HCT116 (cell line): ENCODE measurements at regions not wholly inside any gene's neighbourhood (a gene's known extent, or its start where the extent isn't known, plus 50 kb on each side); places are given as distances from the start of the nearest gene placed in this dataset.

Experiments
- ATAC-seq: fragments of 200-7000 bp; cut with Tn5 transposase; 2 replicates; pipeline ENCODE4 v1.9.1; 2020; ENCODE audit warnings: mild to moderate bottlenecking, moderate library complexity
- BruUV-seq: library from RNA; stranded (reverse); fragments of 400-500 nt; replicated peaks from 2 replicates; lab custom pipeline; 2021; lab: Mats Ljungman, UMichigan
- CTCF ChIA-PET: fragments of 300-600 bp; sonication (Branson Sonifier 250); formaldehyde crosslinking; loops from one replicate; lab custom pipeline; 2021; ENCODE audit warnings: antibody characterized with exemption; lab: Charles Lee
- POLR2A ChIA-PET: fragments of 300-600, 350-600 bp; sonication (Branson Sonifier 250); formaldehyde crosslinking; loops from one replicate; lab custom pipeline; 2021; ENCODE audit warnings: antibody characterized with exemption; lab: Charles Lee
- RAD21 ChIA-PET, 2 experiments: fragments of 300-600 bp; sonication (Branson Sonifier 250); formaldehyde crosslinking; loops; one replicate each; lab custom pipeline; 2023; ENCODE audit warnings: low total read pairs in 2 of 2; ENCODE audit not compliant: uncharacterized antibody in 2 of 2, unreplicated experiment in 2 of 2, low non-redundant PET in 1 of 2; lab: Charles Lee
- DNase-seq: peaks from one replicate; pipeline ENCODE4 v3.0.0-alpha.2; 2010; ENCODE audit warnings: low read depth, low spot score
- H2AFZ ChIP-seq: fragments of 200-600 bp; shearing (Covaris generic), sonication (generic); 2 replicates; pipeline ENCODE4 v1.6.1; 2017; ENCODE audit warnings: low read depth, mixed run types, mixed read lengths, antibody characterized with exemption, low read length; ENCODE audit not compliant: poor library complexity, severe bottlenecking
- H3K27ac ChIP-seq: 2 replicates; pipeline ENCODE4 v1.5.1; 2012; ENCODE audit warnings: low read depth, low read length
- H3K27me3 ChIP-seq: fragments of 200-600 bp; sonication (generic); 2 replicates; pipeline ENCODE4 v1.6.1; 2016; ENCODE audit warnings: mixed run types, low read length, mixed read lengths; ENCODE audit not compliant: insufficient read depth
- H3K36me3 ChIP-seq, 2 experiments: fragments of 200-500 bp in 1 of 2; fragments of 200-600 bp in 1 of 2; sonication (Bioruptor generic) in 1 of 2; sonication (generic) in 1 of 2; 2 replicates each; pipeline versions ENCODE4 v1.5.1 to v1.6.1; 2014 to 2016; ENCODE audit warnings: low read length in 2 of 2, inconsistent platforms in 1 of 2, mixed read lengths in 1 of 2, mixed run types in 1 of 2; ENCODE audit not compliant: insufficient read depth in 2 of 2, control insufficient read depth in 1 of 2
- H3K4me1 ChIP-seq, 2 experiments: fragments of 200-600 bp in 1 of 2; sonication (generic) in 1 of 2; 2 replicates each; pipeline versions ENCODE4 v1.5.1 to v1.6.1; 2012 to 2017; ENCODE audit warnings: low read length in 2 of 2, inconsistent platforms in 1 of 2, mild to moderate bottlenecking in 1 of 2, mixed read lengths in 1 of 2, mixed run types in 1 of 2, moderate library complexity in 1 of 2; ENCODE audit not compliant: insufficient read depth in 2 of 2, control insufficient read depth in 1 of 2
- H3K4me2 ChIP-seq: fragments of 200-600 bp; sonication (generic); 2 replicates; pipeline ENCODE4 v1.6.1; 2017; ENCODE audit warnings: mixed run types, low read length, mixed read lengths
- H3K4me3 ChIP-seq, 2 experiments: fragments of 200-600 bp in 1 of 2; sonication (generic) in 1 of 2; replicated peaks in 1 of 2; 2 replicates each; pipeline ENCODE4 v1.5.1; 2011 to 2016; ENCODE audit warnings: low read length in 2 of 2, control low read depth in 1 of 2, low read depth in 1 of 2, mild to moderate bottlenecking in 1 of 2, mixed read lengths in 1 of 2, mixed run types in 1 of 2
- H3K79me2 ChIP-seq: fragments of 200-600 bp; sonication (generic); 2 replicates; pipeline ENCODE4 v1.6.1; 2017; ENCODE audit warnings: mild to moderate bottlenecking, mixed run types, low read length, moderate library complexity, mixed read lengths; ENCODE audit not compliant: insufficient read depth
- H3K9ac ChIP-seq: fragments of 200-600 bp; sonication (generic); 2 replicates; pipeline ENCODE4 v1.6.1; 2016; ENCODE audit warnings: low read length, mixed read lengths
- H3K9me2 ChIP-seq: fragments of 200-600 bp; sonication (generic), shearing (Covaris generic); 2 replicates; pipeline ENCODE4 v1.6.1; 2017; ENCODE audit warnings: mixed run types, mild to moderate bottlenecking, moderate library complexity; ENCODE audit not compliant: insufficient read depth
- H3K9me3 ChIP-seq, 2 experiments: fragments of 200-500 bp in 1 of 2; fragments of 200-600 bp in 1 of 2; sonication (Bioruptor generic) in 1 of 2; sonication (generic) in 1 of 2; 2 replicates each; pipeline ENCODE4 v1.6.1; 2014 to 2017; ENCODE audit warnings: low read length in 2 of 2, mixed read lengths in 2 of 2, inconsistent platforms in 1 of 2, low read depth in 1 of 2, mild to moderate bottlenecking in 1 of 2, mixed run types in 1 of 2, moderate library complexity in 1 of 2; ENCODE audit not compliant: control insufficient read depth in 1 of 2, insufficient read depth in 1 of 2
- H4K20me1 ChIP-seq: fragments of 200-600 bp; sonication (generic), shearing (Covaris generic); 2 replicates; pipeline ENCODE4 v1.6.1; 2017; ENCODE audit warnings: mixed run types, mild to moderate bottlenecking, moderate library complexity; ENCODE audit not compliant: insufficient read depth
- CBX3 ChIP-seq: IDR thresholded peaks from 2 replicates; pipeline ENCODE4 v1.6.1; 2012; ENCODE audit warnings: low read depth
- CEBPB ChIP-seq: IDR thresholded peaks from 2 replicates; pipeline ENCODE4 v1.6.1; 2012; ENCODE audit warnings: low read depth
- CTCF ChIP-seq, 3 experiments: fragments of 200-600 bp in 1 of 3; sonication (generic) in 1 of 3; IDR thresholded peaks in 2 of 3; conservative IDR thresholded peaks in 1 of 3; 2 replicates each; pipeline ENCODE4 v1.5.1; 2012 to 2017; ENCODE audit warnings: low read depth in 2 of 3, low read length in 2 of 3, antibody characterized with exemption in 1 of 3, borderline replicate concordance in 1 of 3, control low read depth in 1 of 3, mild to moderate bottlenecking in 1 of 3, mixed read lengths in 1 of 3, mixed run types in 1 of 3, moderate library complexity in 1 of 3; ENCODE audit not compliant: insufficient read depth in 1 of 3
- EGR1 ChIP-seq: IDR thresholded peaks from 2 replicates; pipeline ENCODE4 v1.6.1; 2012; ENCODE audit warnings: low read depth
- EZH2phosphoT487 ChIP-seq: fragments of 200-600 bp; IDR thresholded peaks from 2 replicates; pipeline ENCODE4 v1.6.1; 2018; ENCODE audit warnings: antibody characterized with exemption, borderline replicate concordance
- FOSL1 ChIP-seq: IDR thresholded peaks from 2 replicates; pipeline ENCODE4 v1.6.1; 2012; ENCODE audit warnings: low read depth
- JUND ChIP-seq: IDR thresholded peaks from 2 replicates; pipeline ENCODE4 v1.6.1; 2012
- MAX ChIP-seq: IDR thresholded peaks from 2 replicates; pipeline ENCODE4 v1.6.1; 2012
- POLR2A ChIP-seq: IDR thresholded peaks from 2 replicates; pipeline ENCODE4 v1.7.0; 2011; ENCODE audit warnings: borderline replicate concordance; ENCODE audit not compliant: insufficient read depth, insufficient read length; ENCODE audit errors: extremely low read depth
- RAD21 ChIP-seq: IDR thresholded peaks from 2 replicates; pipeline ENCODE4 v1.6.1; 2012; ENCODE audit warnings: low read depth, mild to moderate bottlenecking
- SIN3A ChIP-seq: IDR thresholded peaks from 2 replicates; pipeline ENCODE4 v1.6.1; 2012; ENCODE audit warnings: low read depth
- SP1 ChIP-seq: IDR thresholded peaks from 2 replicates; pipeline ENCODE4 v1.6.1; 2012; ENCODE audit warnings: low read depth
- SRF ChIP-seq: IDR thresholded peaks from 2 replicates; pipeline ENCODE4 v1.6.1; 2012; ENCODE audit warnings: low read depth
- YY1 ChIP-seq: IDR thresholded peaks from 2 replicates; pipeline ENCODE4 v1.6.1; 2011; ENCODE audit warnings: low read length, low read depth, moderate library complexity, mild to moderate bottlenecking; ENCODE audit not compliant: insufficient replicate concordance; ENCODE audit errors: extremely low read depth
- intact Hi-C: fragments of 100-400 bp; cut with micrococcal nuclease; formaldehyde crosslinking; loops from 2 replicates; pipeline ENCODE4 v1.10.0; 2022
- TF ChIP-seq, protein P1 (sequence below): IDR thresholded peaks from 2 replicates; pipeline ENCODE4 v1.6.1; 2012; ENCODE audit warnings: low read depth

GRCh38 chr14:97344666-97345065, 547.5 kb downstream of the VRK1 start:
- Histone ChIP-seq H3K27ac (no peak overlapping the region), H3K27me3 (peaks cover 7% of the 10 kb centered on the region; the same call in 1 of the 2 replicates), H3K36me3 (no peaks in the 10 kb centered on the region), H4K20me1 (no peaks in the 10 kb centered on the region), H3K79me2 (no peaks in the 10 kb centered on the region), H3K4me3 (no peak overlapping the region), H3K9ac (no peak overlapping the region), H3K9me3 (no peaks in the 10 kb centered on the region), H3K4me1 (no peaks in the 10 kb centered on the region), H2AFZ (no peak overlapping the region), H3K4me2 (no peak overlapping the region), H3K9me2 (no peaks in the 10 kb centered on the region)
- ChIA-PET CTCF (no interaction called here), POLR2A (no interaction called here), RAD21 (no interaction called here)
- TF ChIP-seq SRF (no peak), YY1 (no peak), SIN3A (no peak), RAD21 (no peak), POLR2A (no peak), JUND (no peak), CEBPB (no peak), MAX (no peak)
- no TSS peak for BruUV-seq
- DNase-seq (no peak), ATAC-seq (no peak)
- intact Hi-C loops: no loop called here

GRCh38 chr14:97346675-97347074, 549.5 kb downstream of the VRK1 start:
- Histone ChIP-seq H4K20me1 (no peaks in the 10 kb centered on the region), H3K9me2 (no peaks in the 10 kb centered on the region), H3K79me2 (no peaks in the 10 kb centered on the region), H2AFZ (no peak overlapping the region), H3K27ac (no peak overlapping the region), H3K27me3 (no peaks in the 10 kb centered on the region; the same call in 1 of the 2 replicates), H3K4me2 (no peak overlapping the region), H3K9ac (no peak overlapping the region), H3K4me1 (no peaks in the 10 kb centered on the region), H3K36me3 (no peaks in the 10 kb centered on the region), H3K9me3 (no peaks in the 10 kb centered on the region), H3K4me3 (no peak overlapping the region)
- DNase-seq (no peak), ATAC-seq (no peak)
- intact Hi-C loops: no loop called here
- ChIA-PET RAD21 (no interaction called here), POLR2A (no interaction called here), CTCF (no interaction called here)
- BruUV-seq: no TSS peak
- TF ChIP-seq, protein P1, sequence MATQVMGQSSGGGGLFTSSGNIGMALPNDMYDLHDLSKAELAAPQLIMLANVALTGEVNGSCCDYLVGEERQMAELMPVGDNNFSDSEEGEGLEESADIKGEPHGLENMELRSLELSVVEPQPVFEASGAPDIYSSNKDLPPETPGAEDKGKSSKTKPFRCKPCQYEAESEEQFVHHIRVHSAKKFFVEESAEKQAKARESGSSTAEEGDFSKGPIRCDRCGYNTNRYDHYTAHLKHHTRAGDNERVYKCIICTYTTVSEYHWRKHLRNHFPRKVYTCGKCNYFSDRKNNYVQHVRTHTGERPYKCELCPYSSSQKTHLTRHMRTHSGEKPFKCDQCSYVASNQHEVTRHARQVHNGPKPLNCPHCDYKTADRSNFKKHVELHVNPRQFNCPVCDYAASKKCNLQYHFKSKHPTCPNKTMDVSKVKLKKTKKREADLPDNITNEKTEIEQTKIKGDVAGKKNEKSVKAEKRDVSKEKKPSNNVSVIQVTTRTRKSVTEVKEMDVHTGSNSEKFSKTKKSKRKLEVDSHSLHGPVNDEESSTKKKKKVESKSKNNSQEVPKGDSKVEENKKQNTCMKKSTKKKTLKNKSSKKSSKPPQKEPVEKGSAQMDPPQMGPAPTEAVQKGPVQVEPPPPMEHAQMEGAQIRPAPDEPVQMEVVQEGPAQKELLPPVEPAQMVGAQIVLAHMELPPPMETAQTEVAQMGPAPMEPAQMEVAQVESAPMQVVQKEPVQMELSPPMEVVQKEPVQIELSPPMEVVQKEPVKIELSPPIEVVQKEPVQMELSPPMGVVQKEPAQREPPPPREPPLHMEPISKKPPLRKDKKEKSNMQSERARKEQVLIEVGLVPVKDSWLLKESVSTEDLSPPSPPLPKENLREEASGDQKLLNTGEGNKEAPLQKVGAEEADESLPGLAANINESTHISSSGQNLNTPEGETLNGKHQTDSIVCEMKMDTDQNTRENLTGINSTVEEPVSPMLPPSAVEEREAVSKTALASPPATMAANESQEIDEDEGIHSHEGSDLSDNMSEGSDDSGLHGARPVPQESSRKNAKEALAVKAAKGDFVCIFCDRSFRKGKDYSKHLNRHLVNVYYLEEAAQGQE: no peak
- TF ChIP-seq FOSL1 (no peak), SRF (no peak), EZH2phosphoT487 (no peak), CBX3 (no peak), EGR1 (no peak), CTCF (IDR thresholded peaks at IDR 0.05 in 2 of 3, conservative IDR thresholded peaks at IDR 0.05 in 1 of 3; ENCODE audit: borderline replicate concordance in 1 of 3, insufficient read depth in 1 of 3, low read depth in 2 of 3, low read length in 2 of 3) (no peak), POLR2A (no peak), SP1 (no peak)
